Caco-2 (cell line): ENCODE measurements at regions not wholly inside any gene's neighbourhood (a gene's known extent, or its start where the extent isn't known, plus 50 kb on each side); places are given as distances from the start of the nearest gene placed in this dataset.

Experiments used
- BruUV-seq: library from RNA; stranded (reverse); fragments of 400-500 nt; replicated peaks from 2 replicates; lab custom pipeline; 2021; lab: Mats Ljungman, UMichigan
- CTCF ChIA-PET: fragments of 300-600 bp; sonication (Branson Sonifier 250); formaldehyde crosslinking; loops from one replicate; lab custom pipeline; 2022; ENCODE audit warnings: antibody characterized with exemption; lab: Charles Lee
- POLR2A ChIA-PET: fragments of 300-600 bp; sonication (Branson Sonifier 250); formaldehyde crosslinking; loops from one replicate; lab custom pipeline; 2022; ENCODE audit warnings: antibody characterized with exemption; lab: Charles Lee
- DNase-seq, 2 experiments: peaks; one replicate each; pipeline versions ENCODE4 v3.0.0 to v3.0.0-alpha.2; 2020 to 2022
- H3K27me3 ChIP-seq: replicated peaks from 2 replicates; pipeline ENCODE4 v1.6.0; 2011; ENCODE audit warnings: low read length; ENCODE audit not compliant: control insufficient read depth, insufficient read depth
- H3K36me3 ChIP-seq: 2 replicates; pipeline ENCODE4 v1.5.1; 2011; ENCODE audit warnings: low read length; ENCODE audit not compliant: control insufficient read depth, insufficient read depth
- H3K4me1 ChIP-seq: fragments of 250-450 bp; sonication (Bioruptor Pico); 2 replicates; pipeline ENCODE4 v1.5.1; 2020; ENCODE audit warnings: mild to moderate bottlenecking
- H3K4me3 ChIP-seq: 2 replicates; pipeline ENCODE4 v1.5.1; 2011; ENCODE audit warnings: low read depth, mild to moderate bottlenecking, control low read depth, low read length
- H3K9me3 ChIP-seq: fragments of 250-450 bp; sonication (Bioruptor Pico); 2 replicates; pipeline ENCODE4 v1.5.1; 2020; ENCODE audit warnings: mild to moderate bottlenecking, moderate library complexity
- H3K27ac Mint-ChIP-seq: one replicate; pipeline ENCODE4 v1.8.0; 2022; ENCODE audit warnings: mixed read lengths; ENCODE audit not compliant: unreplicated experiment
- H3K27me3 Mint-ChIP-seq: one replicate; pipeline ENCODE4 v1.8.0; 2022; ENCODE audit warnings: mixed read lengths; ENCODE audit not compliant: insufficient read depth, unreplicated experiment
- H3K36me3 Mint-ChIP-seq: one replicate; pipeline ENCODE4 v1.8.0; 2022; ENCODE audit warnings: mild to moderate bottlenecking, mixed read lengths; ENCODE audit not compliant: insufficient read depth, unreplicated experiment
- H3K4me1 Mint-ChIP-seq: one replicate; pipeline ENCODE4 v1.8.0; 2022; ENCODE audit warnings: low read depth, mixed read lengths; ENCODE audit not compliant: unreplicated experiment
- H3K4me3 Mint-ChIP-seq: one replicate; pipeline ENCODE4 v1.8.0; 2022; ENCODE audit warnings: mild to moderate bottlenecking, moderate library complexity, mixed read lengths; ENCODE audit not compliant: unreplicated experiment
- H3K9me3 Mint-ChIP-seq: one replicate; pipeline ENCODE4 v1.8.0; 2022; ENCODE audit warnings: mixed read lengths; ENCODE audit not compliant: unreplicated experiment
- CTCF ChIP-seq, 2 experiments: fragments of 200-600 bp in 1 of 2; IDR thresholded peaks; 1 replicate in 1 of 2; 2 replicates in 1 of 2; pipeline versions ENCODE4 v1.5.1 to v1.8.0; 2011 to 2022; ENCODE audit warnings: antibody characterized with exemption in 1 of 2, control low read depth in 1 of 2, inconsistent platforms in 1 of 2, low read depth in 1 of 2, low read length in 1 of 2, mild to moderate bottlenecking in 1 of 2, moderate library complexity in 1 of 2; ENCODE audit not compliant: insufficient read depth in 1 of 2, severe bottlenecking in 1 of 2, unreplicated experiment in 1 of 2
- intact Hi-C: fragments of 100-400 bp; cut with micrococcal nuclease; formaldehyde crosslinking; loops from one replicate; pipeline ENCODE4 v1.10.0; 2022; ENCODE audit not compliant: unreplicated experiment

GRCh38 chr18:43442131-43442530 lies 164.8 kb upstream of the SYT4 start:
- no peak for DNase-seq
- no peaks in the 10 kb centered on the region for H3K36me3 Mint-ChIP-seq
- no TSS peak for BruUV-seq
- Histone ChIP-seq H3K9me3 (no peaks in the 10 kb centered on the region), H3K4me3 (no peak overlapping the region), H3K4me1 (no peaks in the 10 kb centered on the region), H3K27me3 (no peaks in the 10 kb centered on the region), H3K36me3 (no peaks in the 10 kb centered on the region)
- H3K9me3 Mint-ChIP-seq, result no peaks in the 10 kb centered on the region
- intact Hi-C loops, result no loop called here
- TF ChIP-seq CTCF (IDR thresholded peaks at IDR 0.05; ENCODE audit: insufficient read depth in 1 of 2, low read depth in 1 of 2, low read length in 1 of 2, severe bottlenecking in 1 of 2, unreplicated experiment in 1 of 2), result no peak
- CTCF ChIA-PET, result no interaction called here
- H3K27ac Mint-ChIP-seq, result no peak overlapping the region
- POLR2A ChIA-PET, result no interaction called here
- H3K27me3 Mint-ChIP-seq, result no peaks in the 10 kb centered on the region
- no peak overlapping the region for H3K4me3 Mint-ChIP-seq
- H3K4me1 Mint-ChIP-seq, result no peaks in the 10 kb centered on the region

- no peaks in the 10 kb centered on the region for H3K27me3 Mint-ChIP-seq
- intact Hi-C loops, result no loop called here
- no peaks in the 10 kb centered on the region for H3K36me3 Mint-ChIP-seq
- H3K4me3 Mint-ChIP-seq, result no peak overlapping the region
- no peak for DNase-seq
- CTCF ChIA-PET, result no interaction called here
- no peaks in the 10 kb centered on the region for H3K4me1 ChIP-seq
- H3K27ac Mint-ChIP-seq, result no peak overlapping the region
- POLR2A ChIA-PET, result no interaction called here
- BruUV-seq, result no TSS peak
- no peaks in the 10 kb centered on the region for H3K9me3 Mint-ChIP-seq
- no peak for TF ChIP-seq CTCF (IDR thresholded peaks at IDR 0.05; ENCODE audit: insufficient read depth in 1 of 2, low read depth in 1 of 2, low read length in 1 of 2, severe bottlenecking in 1 of 2, unreplicated experiment in 1 of 2)
- H3K4me1 Mint-ChIP-seq, result no peaks in the 10 kb centered on the region
- no peaks in the 10 kb centered on the region for H3K9me3 ChIP-seq
- no peaks in the 10 kb centered on the region for H3K36me3 ChIP-seq
- no peak overlapping the region for H3K4me3 ChIP-seq
- H3K27me3 ChIP-seq, result no peaks in the 10 kb centered on the region
Measured at GRCh38 chr18:43442571-43442970, 165.3 kb upstream of the SYT4 start.

- Histone ChIP-seq H3K4me1 (no peaks in the 10 kb centered on the region), H3K4me3 (no peak overlapping the region), H3K36me3 (no peaks in the 10 kb centered on the region), H3K9me3 (no peaks in the 10 kb centered on the region), H3K27me3 (no peaks in the 10 kb centered on the region)
- Mint-ChIP-seq H3K4me3 (no peak overlapping the region), H3K27ac (no peak overlapping the region), H3K36me3 (no peaks in the 10 kb centered on the region), H3K27me3 (no peaks in the 10 kb centered on the region), H3K9me3 (peaks cover 25% of the 10 kb centered on the region), H3K4me1 (no peaks in the 10 kb centered on the region)
- CTCF ChIA-PET, result no interaction called here
- intact Hi-C loops, result no loop called here
- no TSS peak for BruUV-seq
- no peak for DNase-seq
- POLR2A ChIA-PET, result no interaction called here
- no peak for TF ChIP-seq CTCF (IDR thresholded peaks at IDR 0.05; ENCODE audit: insufficient read depth in 1 of 2, low read depth in 1 of 2, low read length in 1 of 2, severe bottlenecking in 1 of 2, unreplicated experiment in 1 of 2)
Measured at GRCh38 chr18:43465483-43465882, 188.2 kb upstream of the SYT4 start.
